ENCODE measurements at regions not wholly inside any gene's neighbourhood (a gene's known extent, or its start where the extent isn't known, plus 50 kb on each side); places are given as distances from the start of the nearest gene placed in this dataset.

- no peak for TF ChIP-seq POLR2A (IDR thresholded peaks at IDR 0.05)
- no peak for TF ChIP-seq CTCF (IDR thresholded peaks at IDR 0.05)
These were observed 1502.1 kb upstream of the ADGRL3 start for GRCh38 chr4:59698041-59698440.

All from lower leg skin (tissue), 3 donors.